Stimulated activated CD4-positive, alpha-beta T cell treated with anti-CD3 and anti-CD28 coated beads, Interleukin-1b, Interleukin-23, amount 100 ng/mL, for 4 hours (primary cell): ENCODE measurements at regions not wholly inside any gene's neighbourhood (a gene's known extent, or its start where the extent isn't known, plus 50 kb on each side); places are given as distances from the start of the nearest gene placed in this dataset.

ENCODE experiments used
- DNase-seq, 2 donors: peaks; one replicate each; pipeline ENCODE4 v3.0.0-alpha.2; 2020; ENCODE audit warnings: low read depth in 2 of 2

GRCh38 chr4:176843710-176844109 is 51.0 kb upstream of the VEGFC start:
- no peak for DNase-seq

GRCh38 chr4:176844448-176844847 is 51.7 kb upstream of the VEGFC start:
- DNase-seq, result no peak

- no peak for DNase-seq
Measured at GRCh38 chr4:176845636-176846035, 52.9 kb upstream of the VEGFC start.

GRCh38 chr4:176849076-176849475 is 56.4 kb upstream of the VEGFC start:
- no peak for DNase-seq

- no peak for DNase-seq
Measured at GRCh38 chr4:176850436-176850835, 57.7 kb upstream of the VEGFC start.

GRCh38 chr4:176856421-176856820 is 63.7 kb upstream of the VEGFC start:
- no peak for DNase-seq

- no peak for DNase-seq
Measured at GRCh38 chr4:176858839-176859238, 66.1 kb upstream of the VEGFC start.

GRCh38 chr4:176864238-176864637 is 71.5 kb upstream of the VEGFC start:
- DNase-seq, result no peak

GRCh38 chr4:176868676-176869075 is 76.0 kb upstream of the VEGFC start:
- no peak for DNase-seq

GRCh38 chr4:176872461-176872860 is 79.7 kb upstream of the VEGFC start:
- DNase-seq, result no peak

- DNase-seq, result no peak
Measured at GRCh38 chr4:176874721-176875445, 82.2 kb upstream of the VEGFC start.

- DNase-seq, result no peak
Measured at GRCh38 chr4:176875446-176875930, 82.8 kb upstream of the VEGFC start.

- DNase-seq, result no peak
Measured at GRCh38 chr4:176879380-176880116, 86.8 kb upstream of the VEGFC start.

- DNase-seq, result no peak
Measured at GRCh38 chr4:176882206-176882605, 89.5 kb upstream of the VEGFC start.

GRCh38 chr4:176883108-176883550 is 90.4 kb upstream of the VEGFC start:
- DNase-seq, result no peak

- DNase-seq, result no peak
Measured at GRCh38 chr4:176883681-176884418, 91.1 kb upstream of the VEGFC start.

GRCh38 chr4:176885224-176885623 is 92.5 kb upstream of the VEGFC start:
- DNase-seq, result no peak

- DNase-seq, result no peak
Measured at GRCh38 chr4:176886135-176886534, 93.4 kb upstream of the VEGFC start.

GRCh38 chr4:176889776-176890175 is 97.1 kb upstream of the VEGFC start:
- DNase-seq, result no peak

GRCh38 chr4:176894498-176894897 is 101.8 kb upstream of the VEGFC start:
- DNase-seq, result no peak

GRCh38 chr4:176896211-176896610 is 103.5 kb upstream of the VEGFC start:
- no peak for DNase-seq

- no peak for DNase-seq
Measured at GRCh38 chr4:176897226-176897625, 104.5 kb upstream of the VEGFC start.
